K562 (cell line): ENCODE measurements at regions not wholly inside any gene's neighbourhood (a gene's known extent, or its start where the extent isn't known, plus 50 kb on each side); places are given as distances from the start of the nearest gene placed in this dataset.
A peak's percentile ranks its signal among the peaks of the same experiment; 100 is the strongest.

Source experiments
- ATAC-seq: fragments of 200-7000 bp; cut with Tn5 transposase; 3 replicates; pipeline ENCODE4 v1.9.1; 2020; ENCODE audit warnings: moderate library complexity
- BruUV-seq: library from RNA; stranded (reverse); fragments of 400-500 nt; replicated peaks from 2 replicates; lab custom pipeline; 2021; lab: Mats Ljungman, UMichigan
- CTCF ChIA-PET: fragments of 300-600 bp; formaldehyde crosslinking; extraction: SDS; loops from one replicate; lab custom pipeline; 2021; ENCODE audit warnings: low intra/inter-chr PET ratio; lab: Yijun Ruan, JAX
- POLR2A ChIA-PET: fragments of 300-600, 350-650 bp; sonication (Branson Sonifier 250); formaldehyde crosslinking; extraction: SDS; loops from one replicate; lab custom pipeline; 2021; ENCODE audit warnings: antibody characterized with exemption, inconsistent platforms; lab: Yijun Ruan, JAX
- DNase-seq, 4 experiments: peaks; one replicate each; pipeline versions ENCODE4 v3.0.0 to v3.0.0-alpha.2; 2011 to 2018; ENCODE audit warnings: low spot score in 3 of 4, mixed read lengths in 3 of 4; ENCODE audit errors: extremely low read depth in 1 of 4
- FAIRE-seq: peaks from 2 replicates; lab custom pipeline; 2011; peaks lifted over from hg19 to GRCh38; lab: Jason Lieb, UNC
- H2AFZ ChIP-seq: 2 replicates; pipeline ENCODE4 v1.6.0; 2011; ENCODE audit warnings: low read depth, low read length, control low read depth, inconsistent platforms
- H3K27ac ChIP-seq: fragments of 200-600 bp; 3 replicates; pipeline ENCODE4 v1.8.0; 2011; ENCODE audit warnings: low read depth, mild to moderate bottlenecking, control low read depth, inconsistent platforms, low read length, moderate library complexity, mixed read lengths; ENCODE audit errors: extremely low read depth
- H3K27me3 ChIP-seq, 2 experiments: fragments of 300-600 bp in 1 of 2; 2 replicates in 1 of 2; 3 replicates in 1 of 2; pipeline versions ENCODE4 v1.6.0 to v1.8.0; 2011; ENCODE audit warnings: inconsistent platforms in 2 of 2, low read length in 2 of 2, mild to moderate bottlenecking in 1 of 2, mixed read lengths in 1 of 2, moderate library complexity in 1 of 2; ENCODE audit not compliant: control insufficient read depth in 2 of 2, insufficient read depth in 2 of 2
- H3K36me3 ChIP-seq: fragments of 300-600 bp; 3 replicates; pipeline ENCODE4 v1.8.0; 2011; ENCODE audit warnings: mild to moderate bottlenecking, low read length, inconsistent platforms; ENCODE audit not compliant: control insufficient read depth, insufficient read depth
- H3K4me1 ChIP-seq, 2 experiments: fragments of 200-600 bp in 1 of 2; replicated peaks in 1 of 2; 2 replicates in 1 of 2; 3 replicates in 1 of 2; pipeline versions ENCODE4 v1.5.1 to v1.8.0; 2011; ENCODE audit warnings: inconsistent platforms in 2 of 2, low read length in 2 of 2, mild to moderate bottlenecking in 1 of 2, mixed read lengths in 1 of 2, moderate library complexity in 1 of 2; ENCODE audit not compliant: control insufficient read depth in 2 of 2, insufficient read depth in 2 of 2
- H3K4me2 ChIP-seq: 2 replicates; pipeline ENCODE4 v1.6.1; 2011; ENCODE audit warnings: low read length, control low read depth, inconsistent platforms, mixed read lengths; ENCODE audit not compliant: insufficient read depth
- H3K4me3 ChIP-seq: fragments of 200-600 bp; sonication (generic), shearing (Covaris generic); 2 replicates; pipeline ENCODE4 v1.5.1; 2016; ENCODE audit warnings: control low read depth, inconsistent platforms
- H3K79me2 ChIP-seq: fragments of 200-600 bp; 3 replicates; pipeline ENCODE4 v1.8.0; 2011; ENCODE audit warnings: low read length, inconsistent platforms; ENCODE audit not compliant: control insufficient read depth, insufficient read depth
- H3K9ac ChIP-seq, 2 experiments: 2 replicates each; pipeline versions ENCODE4 v1.6.0 to v1.6.1; 2011; ENCODE audit warnings: low read depth in 2 of 2, low read length in 2 of 2, control low read depth in 1 of 2, inconsistent platforms in 1 of 2, mild to moderate bottlenecking in 1 of 2, mixed read lengths in 1 of 2; ENCODE audit not compliant: insufficient read depth in 1 of 2
- H3K9me1 ChIP-seq: one replicate; pipeline ENCODE4 v1.6.0; 2011; ENCODE audit warnings: inconsistent platforms, mild to moderate bottlenecking, low read length, moderate library complexity; ENCODE audit not compliant: control insufficient read depth, insufficient read depth
- H3K9me3 ChIP-seq: replicated peaks from 2 replicates; pipeline ENCODE4 v1.5.1; 2011; ENCODE audit warnings: low read depth, low read length, inconsistent platforms; ENCODE audit not compliant: control insufficient read depth, insufficient read depth
- H4K20me1 ChIP-seq: replicated peaks from 2 replicates; pipeline ENCODE4 v1.6.1; 2011; ENCODE audit warnings: low read length, inconsistent platforms, mixed read lengths; ENCODE audit not compliant: control insufficient read depth, insufficient read depth
- ADNP ChIP-seq: fragments of 200-800 bp; sonication (Bioruptor generic); IDR thresholded peaks from 2 replicates; pipeline ENCODE4 v1.6.1; 2016; ENCODE audit warnings: missing genetic modification characterization, missing compliant biosample characterization
- ATF1 ChIP-seq, 2 experiments: fragments of 450-650 bp in 1 of 2; IDR thresholded peaks; 2 replicates each; pipeline ENCODE4 v1.6.1; 2016; ENCODE audit warnings: missing compliant biosample characterization in 1 of 2, missing genetic modification characterization in 1 of 2
- BCOR ChIP-seq: fragments of 450-650 bp; IDR thresholded peaks from 2 replicates; pipeline ENCODE4 v1.6.1; 2016
- CHD4 ChIP-seq: fragments of 200-600 bp; sonication (generic); IDR thresholded peaks from 3 replicates; pipeline ENCODE4 v1.6.1; 2012; ENCODE audit warnings: low read depth, mild to moderate bottlenecking, mixed read lengths, low read length, inconsistent platforms; ENCODE audit not compliant: insufficient read depth, insufficient replicate concordance, poor library complexity, severe bottlenecking
- DDX20 ChIP-seq: fragments of 450-650 bp; IDR thresholded peaks from 2 replicates; pipeline ENCODE4 v1.6.1; 2016; ENCODE audit warnings: missing genetic modification characterization, low read depth, mild to moderate bottlenecking, missing compliant biosample characterization, moderate library complexity
- MEF2D ChIP-seq: conservative IDR thresholded peaks from 2 replicates; pipeline ENCODE4 v1.6.1; 2016; ENCODE audit warnings: low read depth, missing genetic modification characterization, missing compliant biosample characterization
- NFXL1 ChIP-seq: fragments of 450-650 bp; formaldehyde crosslinking; IDR thresholded peaks from 2 replicates; pipeline ENCODE4 v1.4.0; 2021; ENCODE audit warnings: mild to moderate bottlenecking
- NRF1 ChIP-seq, 2 experiments: fragments of 450-650 bp; IDR thresholded peaks in 1 of 2; conservative IDR thresholded peaks in 1 of 2; 2 replicates each; pipeline ENCODE4 v1.6.1; 2014; ENCODE audit warnings: mild to moderate bottlenecking in 2 of 2
- RBM25 ChIP-seq: fragments of 200-400 bp; formaldehyde crosslinking; IDR thresholded peaks from 2 replicates; pipeline ENCODE4 v1.6.1; 2018; ENCODE audit warnings: low read length, low read depth, moderate library complexity; ENCODE audit not compliant: severe bottlenecking
- SAP30 ChIP-seq: fragments of 200-600 bp; sonication (generic); IDR thresholded peaks from 2 replicates; pipeline ENCODE4 v1.6.1; 2012; ENCODE audit warnings: borderline replicate concordance, low read depth, mild to moderate bottlenecking, moderate library complexity, low read length, control low read depth, inconsistent platforms; ENCODE audit not compliant: insufficient read depth, poor library complexity, severe bottlenecking
- SETDB1 ChIP-seq: IDR thresholded peaks from one replicate; pipeline ENCODE4 v1.6.1; 2012; ENCODE audit warnings: low read length, control low read depth, inconsistent platforms
- SNIP1 ChIP-seq: fragments of 450-650 bp; IDR thresholded peaks from 2 replicates; pipeline ENCODE4 v1.7.1; 2017; ENCODE audit warnings: low read depth, mild to moderate bottlenecking
- TARDBP ChIP-seq: fragments of 450-650 bp; IDR thresholded peaks from 2 replicates; pipeline ENCODE4 v1.6.1; 2016
- TBL1XR1 ChIP-seq, 2 experiments: IDR thresholded peaks; 2 replicates each; pipeline ENCODE4 v1.6.1; 2012; ENCODE audit warnings: improper control_type of control experiment in 2 of 2, low read length in 2 of 2, mild to moderate bottlenecking in 1 of 2
- TOE1 ChIP-seq, 2 experiments: fragments of 450-650 bp in 1 of 2; sonication (generic) in 1 of 2; formaldehyde crosslinking in 1 of 2; IDR thresholded peaks; 2 replicates each; pipeline versions ENCODE4 v1.7.1 to v1.8.0; 2016 to 2022; ENCODE audit warnings: borderline replicate concordance in 2 of 2, mild to moderate bottlenecking in 2 of 2, antibody characterized with exemption in 1 of 2, inconsistent platforms in 1 of 2, low read depth in 1 of 2, missing genetic modification reagents in 1 of 2, moderate library complexity in 1 of 2
- ZNF282 ChIP-seq: sonication (generic); formaldehyde crosslinking; IDR thresholded peaks from 2 replicates; pipeline ENCODE4 v1.8.1; 2023; ENCODE audit warnings: missing genetic modification reagents
- WGBS: fragments of 100-300 bp; shearing (Covaris generic); methylation state at CpG from one replicate; pipeline ENCODE4 v1.1.6; 2016; ENCODE audit warnings: low coverage, mixed read lengths; ENCODE audit not compliant: insufficient coverage; ENCODE audit errors: missing lambda C conversion rate; 5-methylcytosine and 5-hydroxymethylcytosine counted together
- in situ Hi-C: fragments of 300-500 bp; cut with MboI; formaldehyde crosslinking; loops from 4 replicates; pipeline ENCODE4 v1.15.0; 2018; ENCODE audit warnings: inconsistent platforms, mixed read lengths
- intact Hi-C: fragments of 100-400 bp; cut with micrococcal nuclease; formaldehyde crosslinking; loops from 2 replicates; pipeline ENCODE4 v1.14.2; 2022

DNA sequence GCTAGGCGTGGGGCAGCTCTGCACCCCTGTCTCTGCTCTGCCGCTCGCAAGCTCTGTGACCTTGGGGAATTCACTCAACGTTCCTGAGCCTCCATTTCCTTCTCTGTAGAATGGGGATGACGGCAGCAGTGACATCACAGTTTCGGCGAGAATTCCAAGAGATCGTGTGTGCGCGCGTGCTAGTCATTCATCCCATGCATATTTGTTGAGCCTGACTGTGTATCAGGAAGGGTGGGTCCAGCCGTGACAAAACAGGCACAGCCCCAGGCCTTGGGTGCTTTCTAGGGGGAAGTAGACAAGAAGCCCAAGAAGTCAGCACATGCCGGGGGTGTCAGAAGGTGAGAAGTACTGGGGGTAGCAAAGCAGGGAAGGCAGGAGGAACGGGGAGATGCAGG lies 145.6 kb upstream of the NCOR2 start:
- Histone ChIP-seq H3K36me3 (no peaks in the 10 kb centered on the region), H3K9ac (no peak overlapping the region), H3K9me1 (no peaks in the 10 kb centered on the region), H2AFZ (no peak overlapping the region; the same call in 1 of the 2 replicates), H3K4me2 (no peak overlapping the region), H3K9me3 (no peaks in the 10 kb centered on the region), H4K20me1 (no peaks in the 10 kb centered on the region), H3K27me3 (peaks cover 18 to 39% of the 10 kb centered on the region in 2 experiments; a peak in 4 of 5 replicates), H3K79me2 (no peaks in the 10 kb centered on the region), H3K4me3 (no peak overlapping the region), H3K4me1 (peaks cover 15 to 16% of the 10 kb centered on the region in 2 experiments; a peak in 4 of 5 replicates), H3K27ac (no peak overlapping the region)
- intact Hi-C loops (no loop called here), in situ Hi-C loops (no loop called here)
- ChIA-PET POLR2A (interaction anchor here (2.8 kb wide), 1 partner anchor 11 kb away, joined by 13 read pairs; no protein-coding TSS in a partner anchor), CTCF (no interaction called here)
- DNase-seq: no peak
- TF ChIP-seq CHD4 (no peak), TBL1XR1 (IDR thresholded peaks at IDR 0.05; ENCODE audit: low read length in 2 of 2) (no peak), BCOR (peak; percentile 55), SNIP1 (no peak), MEF2D (tag) (no peak), SETDB1 (no peak), SAP30 (no peak), RBM25 (peak; percentile 27), NRF1 (conservative IDR thresholded peaks at IDR 0.05 in 1 of 2, IDR thresholded peaks at IDR 0.05 in 1 of 2) (0 out of 4 replicates have a peak, but pooled peaks of 1 of the 2 experiments have one; percentile 27), ADNP (no peak), DDX20 (tag) (no peak), TARDBP (no peak), NFXL1 (CRISPR knock-in tag) (no peak), TOE1 (IDR thresholded peaks at IDR 0.05; ENCODE audit: borderline replicate concordance) (no peak), TOE1 (CRISPR knock-in tag; IDR thresholded peaks at IDR 0.05; ENCODE audit: borderline replicate concordance, low read depth) (no peak), ZNF282 (no peak), ATF1 (CRISPR knock-in tag; IDR thresholded peaks at IDR 0.05) (no peak), ATF1 (tag; IDR thresholded peaks at IDR 0.05) (peak; percentile 41; the same call in 1 of the 2 replicates)
- BruUV-seq: no TSS peak
- WGBS: 38% methylated on average over 14 of the region's 14 CpGs
- FAIRE-seq: no peak
- ATAC-seq: no peak
